AG09319 (cell line): ENCODE measurements at regions not wholly inside any gene's neighbourhood (a gene's known extent, or its start where the extent isn't known, plus 50 kb on each side); places are given as distances from the start of the nearest gene placed in this dataset.
"Not testable (repeated sequence)": the region's sequence is repeated elsewhere in the genome, so short reads cannot be mapped to it uniquely, and the experiment has no call there.

Source experiments
- DNase-seq: peaks from one replicate; pipeline ENCODE4 v3.0.0-alpha.2; 2010; ENCODE audit warnings: low read depth; ENCODE audit errors: extremely low read depth
- TF ChIP-seq, protein P1 (sequence below): IDR thresholded peaks from 2 replicates; pipeline ENCODE4 v1.5.1; 2011; ENCODE audit warnings: low read depth, mild to moderate bottlenecking, inconsistent platforms, low read length, moderate library complexity

DNA sequence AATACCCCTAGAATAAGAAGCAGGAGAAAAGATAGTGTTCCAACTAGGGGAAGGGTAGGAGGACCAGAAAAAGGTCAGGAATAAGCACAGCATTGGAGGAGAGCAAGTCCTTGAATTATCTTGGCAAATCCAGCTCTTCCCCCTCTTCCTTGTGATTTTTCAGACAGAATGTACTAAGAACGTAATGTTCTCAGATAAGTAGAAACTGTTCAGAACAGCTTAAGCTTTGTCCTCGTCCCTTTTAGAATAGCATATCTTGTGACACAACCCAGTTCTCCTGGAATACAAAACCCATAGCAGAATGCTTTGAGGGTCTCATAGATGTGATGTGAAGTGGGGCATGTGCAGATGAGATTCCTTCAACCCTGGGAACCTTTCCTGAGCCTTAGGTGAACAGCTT, 97.4 kb downstream of the EMB start:
- no peak for DNase-seq
- TF ChIP-seq, protein P1, sequence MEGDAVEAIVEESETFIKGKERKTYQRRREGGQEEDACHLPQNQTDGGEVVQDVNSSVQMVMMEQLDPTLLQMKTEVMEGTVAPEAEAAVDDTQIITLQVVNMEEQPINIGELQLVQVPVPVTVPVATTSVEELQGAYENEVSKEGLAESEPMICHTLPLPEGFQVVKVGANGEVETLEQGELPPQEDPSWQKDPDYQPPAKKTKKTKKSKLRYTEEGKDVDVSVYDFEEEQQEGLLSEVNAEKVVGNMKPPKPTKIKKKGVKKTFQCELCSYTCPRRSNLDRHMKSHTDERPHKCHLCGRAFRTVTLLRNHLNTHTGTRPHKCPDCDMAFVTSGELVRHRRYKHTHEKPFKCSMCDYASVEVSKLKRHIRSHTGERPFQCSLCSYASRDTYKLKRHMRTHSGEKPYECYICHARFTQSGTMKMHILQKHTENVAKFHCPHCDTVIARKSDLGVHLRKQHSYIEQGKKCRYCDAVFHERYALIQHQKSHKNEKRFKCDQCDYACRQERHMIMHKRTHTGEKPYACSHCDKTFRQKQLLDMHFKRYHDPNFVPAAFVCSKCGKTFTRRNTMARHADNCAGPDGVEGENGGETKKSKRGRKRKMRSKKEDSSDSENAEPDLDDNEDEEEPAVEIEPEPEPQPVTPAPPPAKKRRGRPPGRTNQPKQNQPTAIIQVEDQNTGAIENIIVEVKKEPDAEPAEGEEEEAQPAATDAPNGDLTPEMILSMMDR = no peak

DNA sequence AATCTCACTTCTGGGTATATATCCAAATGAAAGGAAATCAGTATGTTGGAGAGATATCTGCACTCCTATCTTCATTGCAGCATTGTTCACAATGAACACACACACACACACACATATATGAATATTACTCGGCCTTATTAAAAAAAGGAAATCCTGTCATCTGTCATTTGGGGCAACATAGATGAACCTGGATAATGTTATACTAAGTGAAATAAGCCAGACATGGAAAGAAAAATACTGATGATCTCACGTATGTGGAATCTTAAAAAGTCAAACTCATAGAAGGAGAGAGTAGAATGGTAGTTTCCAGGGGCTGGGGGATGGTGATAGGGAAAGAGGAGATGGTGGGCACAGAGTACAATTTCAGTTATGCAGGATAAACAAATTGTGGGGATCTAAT, 100.3 kb downstream of the EMB start:
- TF ChIP-seq, protein P1 = no peak
- DNase-seq = no peak

DNA sequence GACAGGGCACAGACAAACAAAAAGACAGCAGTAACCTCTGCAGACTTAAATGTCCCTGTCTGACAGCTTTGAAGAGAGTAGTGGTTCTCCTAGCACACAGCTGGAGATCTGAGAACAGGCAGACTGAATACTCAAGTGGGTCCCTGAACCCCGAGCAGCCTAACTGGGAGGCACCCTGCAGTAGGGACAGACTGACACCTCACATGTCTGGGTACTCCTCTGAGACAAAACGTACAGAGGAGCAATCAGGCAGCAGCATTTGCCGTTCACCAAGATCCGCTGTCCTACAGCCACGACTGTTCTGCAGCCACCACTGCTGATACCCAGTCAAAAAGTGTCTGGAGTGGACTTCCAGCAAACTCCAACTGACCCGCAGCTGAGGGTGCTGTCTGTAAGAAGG, 110.5 kb downstream of the EMB start:
- not testable (repeated sequence) for DNase-seq

DNA sequence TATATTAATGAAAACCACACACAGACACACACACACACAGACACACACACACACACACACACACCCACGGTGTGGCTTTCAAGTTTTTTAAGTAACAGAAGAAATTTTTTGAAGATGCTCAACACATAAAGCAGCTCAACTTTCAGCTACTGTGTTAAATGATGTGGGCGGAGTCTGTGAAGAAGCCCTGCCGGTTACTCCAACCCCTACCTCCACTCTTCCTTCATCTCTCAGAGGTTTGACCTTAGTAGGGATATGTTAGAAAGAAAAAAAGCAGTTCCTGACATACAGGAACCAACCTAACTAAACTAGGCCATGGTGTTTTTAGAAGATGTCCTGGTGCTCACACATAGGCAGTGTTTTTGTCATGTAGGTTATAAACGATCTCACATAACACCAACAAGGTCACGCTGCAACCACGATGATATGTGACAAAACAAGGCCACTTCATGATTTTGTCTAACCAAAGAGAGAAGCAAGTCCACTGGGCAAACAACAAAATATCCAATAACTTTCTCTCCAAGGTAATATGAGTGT, 112.8 kb downstream of the EMB start:
- TF ChIP-seq, protein P1 = no peak
- DNase-seq = no peak

DNA sequence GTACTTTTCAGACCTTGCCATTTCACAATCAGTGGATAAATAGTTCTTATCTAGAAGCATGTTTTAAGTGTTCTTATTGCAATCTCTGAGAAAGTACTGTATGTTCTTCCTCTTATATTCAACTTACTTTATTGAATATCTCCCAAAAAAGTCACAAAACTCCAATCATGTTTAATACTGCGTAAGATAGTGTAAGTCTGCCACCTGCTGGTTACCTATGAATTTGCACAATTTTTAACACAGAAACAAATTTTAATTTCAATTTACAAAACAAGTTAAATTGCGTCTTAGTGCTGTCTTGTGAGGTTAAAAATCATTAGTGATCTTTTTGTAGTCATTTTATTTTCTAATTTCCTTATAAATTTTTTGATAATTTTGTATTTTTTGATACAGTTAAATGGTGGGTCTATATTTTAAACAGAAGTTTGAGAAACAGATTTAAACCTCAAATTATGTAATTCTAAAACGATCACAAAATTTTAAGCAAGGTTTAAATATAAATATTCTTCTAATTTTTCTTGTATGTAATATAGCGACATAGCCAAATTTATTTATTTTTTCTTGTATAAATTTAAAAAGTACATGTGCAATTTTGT, 115.8 kb downstream of the EMB start:
- TF ChIP-seq, protein P1 = peak; percentile 65
- DNase-seq = peak; percentile 2

DNA sequence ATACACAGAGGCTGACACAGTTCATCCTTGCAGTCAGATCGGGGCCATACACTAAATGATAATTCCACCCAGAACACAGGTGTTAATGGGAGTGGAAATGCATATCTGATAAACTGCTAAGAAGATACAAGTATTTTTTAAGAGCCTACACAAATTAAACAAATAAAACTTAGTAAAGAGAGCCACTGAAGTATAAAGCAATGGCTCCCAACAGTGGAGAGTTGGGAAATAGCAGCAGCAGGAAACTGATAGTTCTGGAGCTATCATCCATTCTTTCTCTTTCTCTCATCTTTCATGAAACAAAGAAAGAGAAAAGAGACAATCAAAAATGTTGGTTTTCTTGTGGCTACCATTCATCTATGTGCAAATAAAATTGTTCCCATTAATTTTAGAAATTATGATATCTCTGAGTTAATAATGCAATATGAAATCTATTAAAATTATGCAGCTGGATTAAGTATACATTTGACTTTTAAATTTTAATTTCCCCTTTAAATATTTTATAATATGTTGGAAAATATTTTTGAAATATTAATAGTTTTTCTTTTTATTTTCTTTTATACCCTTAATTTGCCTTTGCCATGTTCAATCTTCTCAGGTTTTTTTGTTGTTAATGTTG, 120.8 kb downstream of the EMB start:
- TF ChIP-seq, protein P1 = no peak
- DNase-seq = no peak

DNA sequence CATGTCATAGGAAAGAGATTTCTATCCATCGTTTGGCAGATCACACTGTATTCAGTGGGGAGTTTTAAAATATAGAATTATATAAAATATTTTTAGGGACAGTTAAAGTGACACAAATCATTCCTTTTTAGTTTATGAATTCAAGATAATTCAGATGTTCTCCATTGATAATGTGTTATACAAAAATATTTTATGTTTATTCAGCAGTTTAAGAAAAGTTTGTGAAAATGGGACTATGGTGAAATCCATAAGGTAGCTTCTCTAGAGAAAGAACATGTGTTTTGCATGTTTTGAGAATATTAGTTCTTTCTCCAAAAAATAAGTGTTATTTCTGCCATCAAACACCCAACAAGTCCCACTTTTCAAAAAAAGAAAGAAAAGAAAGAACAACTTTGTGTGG, 122.9 kb downstream of the EMB start:
- TF ChIP-seq, protein P1 = no peak

DNA sequence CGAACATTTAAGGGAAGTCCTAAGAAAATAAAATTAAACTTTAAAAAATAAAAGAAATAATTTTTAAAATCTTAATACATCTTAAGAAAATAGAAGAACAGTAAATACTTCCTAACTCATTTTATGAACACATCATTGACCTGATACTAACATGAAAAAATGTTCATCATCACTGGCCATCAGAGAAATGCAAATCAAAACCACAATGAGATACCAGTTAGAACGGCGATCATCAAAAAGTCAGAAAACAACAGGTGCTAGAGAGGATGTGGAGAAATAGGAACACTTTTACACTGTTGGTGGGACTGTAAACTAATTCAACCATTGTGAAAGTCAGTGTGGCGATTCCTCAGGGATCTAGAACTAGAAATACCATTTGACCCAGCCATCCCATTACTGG, 134.6 kb downstream of the EMB start:
- DNase-seq = not testable (repeated sequence)

More for the DNA sequence above, 122.9 kb downstream of the EMB start:
- no peak for DNase-seq
